H9 (cell line): ENCODE measurements at regions not wholly inside any gene's neighbourhood (a gene's known extent, or its start where the extent isn't known, plus 50 kb on each side); places are given as distances from the start of the nearest gene placed in this dataset.

ENCODE experiments used
- DNase-seq: peaks from one replicate; pipeline ENCODE4 v3.0.0-alpha.2; 2017
- H2AFZ ChIP-seq: one replicate; pipeline ENCODE4 v1.6.1; 2013; ENCODE audit warnings: mild to moderate bottlenecking, low read length, control low read depth, moderate library complexity
- H2AK5ac ChIP-seq: 2 replicates; pipeline ENCODE4 v1.6.1; 2013; ENCODE audit warnings: low read length, control low read depth, mixed read lengths; ENCODE audit not compliant: insufficient read length
- H2BK120ac ChIP-seq: one replicate; pipeline ENCODE4 v1.6.1; 2013; ENCODE audit warnings: low read depth, mild to moderate bottlenecking, low read length, control low read depth, inconsistent platforms; ENCODE audit not compliant: poor library complexity, severe bottlenecking
- H2BK12ac ChIP-seq: 2 replicates; pipeline ENCODE4 v1.6.1; 2013; ENCODE audit warnings: low read length, control low read depth, mixed read lengths, low read depth; ENCODE audit not compliant: insufficient read length
- H2BK15ac ChIP-seq: 2 replicates; pipeline ENCODE4 v1.6.1; 2013; ENCODE audit warnings: low read depth, low read length, control low read depth
- H2BK20ac ChIP-seq: one replicate; pipeline ENCODE4 v1.6.1; 2013; ENCODE audit warnings: low read depth, mild to moderate bottlenecking, low read length, control low read depth, inconsistent platforms; ENCODE audit not compliant: poor library complexity, severe bottlenecking
- H2BK5ac ChIP-seq: 2 replicates; pipeline ENCODE4 v1.6.1; 2013; ENCODE audit warnings: low read length, control low read depth, mixed read lengths; ENCODE audit not compliant: insufficient read length
- H3K14ac ChIP-seq: 2 replicates; pipeline ENCODE4 v1.6.1; 2013; ENCODE audit warnings: low read length, control low read depth; ENCODE audit not compliant: insufficient read depth
- H3K18ac ChIP-seq: 2 replicates; pipeline ENCODE4 v1.6.1; 2013; ENCODE audit warnings: low read depth, mild to moderate bottlenecking, mixed read lengths, low read length, control low read depth; ENCODE audit not compliant: insufficient read length
- H3K23ac ChIP-seq: 2 replicates; pipeline ENCODE4 v1.6.1; 2013; ENCODE audit warnings: low read length, control low read depth, mixed read lengths, low read depth; ENCODE audit not compliant: insufficient read length
- H3K23me2 ChIP-seq: 2 replicates; pipeline ENCODE4 v1.6.1; 2013; ENCODE audit warnings: low read depth, mild to moderate bottlenecking, mixed read lengths, low read length, control low read depth; ENCODE audit not compliant: insufficient read length, poor library complexity, severe bottlenecking
- H3K27ac ChIP-seq: 2 replicates; pipeline ENCODE4 v1.5.1; 2013; ENCODE audit warnings: low read length, control low read depth, mixed read lengths, low read depth; ENCODE audit not compliant: insufficient read length
- H3K27me3 ChIP-seq: 2 replicates; pipeline ENCODE4 v1.6.1; 2013; ENCODE audit warnings: low read length, control low read depth, inconsistent platforms; ENCODE audit not compliant: insufficient read depth
- H3K4ac ChIP-seq: 2 replicates; pipeline ENCODE4 v1.6.1; 2013; ENCODE audit warnings: low read depth, mild to moderate bottlenecking, control low read depth, inconsistent platforms, low read length, moderate library complexity
- H3K4me1 ChIP-seq: 2 replicates; pipeline ENCODE4 v1.6.1; 2013; ENCODE audit warnings: low read length, control low read depth, inconsistent platforms; ENCODE audit not compliant: insufficient read depth
- H3K4me2 ChIP-seq: 2 replicates; pipeline ENCODE4 v1.6.1; 2013; ENCODE audit warnings: low read length, control low read depth, mixed read lengths; ENCODE audit not compliant: insufficient read length, insufficient read depth
- H3K56ac ChIP-seq: 2 replicates; pipeline ENCODE4 v1.6.1; 2013; ENCODE audit warnings: low read depth, mild to moderate bottlenecking, mixed read lengths, low read length, control low read depth; ENCODE audit not compliant: insufficient read length
- H3K79me1 ChIP-seq: 2 replicates; pipeline ENCODE4 v1.6.1; 2013; ENCODE audit warnings: low read depth, mild to moderate bottlenecking, moderate library complexity, low read length, control low read depth, inconsistent platforms; ENCODE audit not compliant: insufficient read depth, poor library complexity, severe bottlenecking
- H3K79me2 ChIP-seq: 2 replicates; pipeline ENCODE4 v1.6.1; 2013; ENCODE audit warnings: low read length, control low read depth, inconsistent platforms; ENCODE audit not compliant: insufficient read depth
- H3K9ac ChIP-seq: 2 replicates; pipeline ENCODE4 v1.6.1; 2013; ENCODE audit warnings: low read length, control low read depth, mixed read lengths; ENCODE audit not compliant: insufficient read length; ENCODE audit errors: extremely low read depth
- H3K9me3 ChIP-seq: one replicate; pipeline ENCODE4 v1.6.1; 2013; ENCODE audit warnings: low read depth, low read length, inconsistent platforms; ENCODE audit not compliant: control insufficient read depth
- H3T11ph ChIP-seq: one replicate; pipeline ENCODE4 v1.6.1; 2013; ENCODE audit warnings: mild to moderate bottlenecking, low read length, control low read depth, inconsistent platforms
- H4K20me1 ChIP-seq: one replicate; pipeline ENCODE4 v1.6.1; 2013; ENCODE audit not compliant: control insufficient read depth, insufficient read length, insufficient read depth
- H4K5ac ChIP-seq: 2 replicates; pipeline ENCODE4 v1.6.1; 2013; ENCODE audit warnings: low read depth, mild to moderate bottlenecking, mixed read lengths, low read length, control low read depth; ENCODE audit not compliant: insufficient read length
- H4K8ac ChIP-seq: replicated peaks from 2 replicates; pipeline ENCODE4 v1.6.1; 2013; ENCODE audit warnings: low read length, control low read depth, mixed read lengths, low read depth; ENCODE audit not compliant: insufficient read length
- H4K91ac ChIP-seq: 2 replicates; pipeline ENCODE4 v1.6.1; 2013; ENCODE audit warnings: low read depth, mild to moderate bottlenecking, moderate library complexity, mixed read lengths, low read length, control low read depth; ENCODE audit not compliant: insufficient read length
- H3K27ac Mint-ChIP-seq, 3 experiments: 2 replicates in 2 of 3; 3 replicates in 1 of 3; pipeline ENCODE4 v1.8.0; 2020 to 2021; ENCODE audit warnings: mixed read lengths in 3 of 3, mild to moderate bottlenecking in 1 of 3, moderate library complexity in 1 of 3
- H3K27me3 Mint-ChIP-seq: 2 replicates; pipeline ENCODE4 v1.8.0; 2021; ENCODE audit warnings: low read depth, mild to moderate bottlenecking, moderate library complexity, mixed read lengths
- H3K36me3 Mint-ChIP-seq, 3 experiments: 2 replicates in 2 of 3; 3 replicates in 1 of 3; pipeline ENCODE4 v1.8.0; 2020 to 2021; ENCODE audit warnings: low read depth in 3 of 3, mixed read lengths in 3 of 3; ENCODE audit not compliant: insufficient read depth in 1 of 3
- H3K4me1 Mint-ChIP-seq, 2 experiments: 2 replicates each; pipeline ENCODE4 v1.8.0; 2020; ENCODE audit warnings: mixed read lengths in 2 of 2
- H3K4me3 Mint-ChIP-seq, 2 experiments: 2 replicates in 1 of 2; 3 replicates in 1 of 2; pipeline ENCODE4 v1.8.0; 2020 to 2021; ENCODE audit warnings: mild to moderate bottlenecking in 2 of 2, mixed read lengths in 2 of 2, moderate library complexity in 1 of 2
- H3K9me3 Mint-ChIP-seq, 2 experiments: 2 replicates in 1 of 2; 3 replicates in 1 of 2; pipeline ENCODE4 v1.8.0; 2020; ENCODE audit warnings: mild to moderate bottlenecking in 2 of 2, mixed read lengths in 2 of 2, moderate library complexity in 1 of 2
- WGBS: extraction: QIAGEN DNeasy Blood & Tissue Kit; methylation state at CpG from one replicate; pipeline ENCODE4 v1.1.7; 2013; ENCODE audit warnings: missing lambda C conversion rate, low lambda C conversion rate, mixed read lengths; ENCODE audit not compliant: insufficient read length; ENCODE audit errors: extremely low coverage; 5-methylcytosine and 5-hydroxymethylcytosine counted together
- TF ChIP-seq, protein P1 (sequence below): fragments of 200-600 bp; sonication (generic); conservative IDR thresholded peaks from 3 replicates; pipeline ENCODE4 v1.8.0; 2021; ENCODE audit warnings: antibody characterized with exemption, mild to moderate bottlenecking

DNA sequence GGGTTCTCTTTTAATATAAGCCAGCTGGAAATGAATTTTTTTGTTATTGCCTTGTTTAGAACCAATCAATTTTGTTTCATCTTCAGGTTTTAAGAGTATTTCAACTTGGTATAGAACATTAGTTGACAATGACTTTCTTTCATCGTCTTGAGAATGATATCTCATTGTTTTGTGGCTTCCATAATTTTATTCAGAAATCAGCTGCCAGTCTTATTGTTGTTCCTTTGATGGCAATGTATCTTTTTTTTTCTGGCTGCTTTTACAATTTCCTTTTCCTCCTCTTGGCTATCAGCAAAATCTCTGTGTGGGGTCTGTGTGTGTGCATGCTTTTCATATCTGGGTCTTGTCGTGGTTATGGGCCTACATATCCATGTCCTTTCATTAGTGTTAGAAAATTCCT, 1536.4 kb upstream of the TENM3 start:
- WGBS, result no CpG with 5 or more reads among the region's 2 CpGs
- no peaks in the 10 kb centered on the region for H4K20me1 ChIP-seq
- no peak overlapping the region for H3K18ac ChIP-seq
- no peak overlapping the region for H2AFZ ChIP-seq
- no peaks in the 10 kb centered on the region for H3K79me1 ChIP-seq
- peaks cover 15 to 20% of the 10 kb centered on the region in 2 experiments for H3K9me3 Mint-ChIP-seq
- H2BK12ac ChIP-seq, result no peak overlapping the region
- H3K79me2 ChIP-seq, result no peaks in the 10 kb centered on the region
- no peak overlapping the region for H3K4me2 ChIP-seq
- H3K27me3 ChIP-seq, result no peaks in the 10 kb centered on the region
- H4K5ac ChIP-seq, result no peak overlapping the region
- peaks cover 0 to 3% of the 10 kb centered on the region in 2 experiments; a peak in 2 of 4 replicates for H3K4me1 Mint-ChIP-seq
- H3T11ph ChIP-seq, result no peak overlapping the region
- peaks cover 8 to 27% (median 10%) of the 10 kb centered on the region in 3 experiments for H3K36me3 Mint-ChIP-seq
- no peaks in the 10 kb centered on the region for H3K23me2 ChIP-seq
- no peak overlapping the region for H4K91ac ChIP-seq
- TF ChIP-seq, protein P1, sequence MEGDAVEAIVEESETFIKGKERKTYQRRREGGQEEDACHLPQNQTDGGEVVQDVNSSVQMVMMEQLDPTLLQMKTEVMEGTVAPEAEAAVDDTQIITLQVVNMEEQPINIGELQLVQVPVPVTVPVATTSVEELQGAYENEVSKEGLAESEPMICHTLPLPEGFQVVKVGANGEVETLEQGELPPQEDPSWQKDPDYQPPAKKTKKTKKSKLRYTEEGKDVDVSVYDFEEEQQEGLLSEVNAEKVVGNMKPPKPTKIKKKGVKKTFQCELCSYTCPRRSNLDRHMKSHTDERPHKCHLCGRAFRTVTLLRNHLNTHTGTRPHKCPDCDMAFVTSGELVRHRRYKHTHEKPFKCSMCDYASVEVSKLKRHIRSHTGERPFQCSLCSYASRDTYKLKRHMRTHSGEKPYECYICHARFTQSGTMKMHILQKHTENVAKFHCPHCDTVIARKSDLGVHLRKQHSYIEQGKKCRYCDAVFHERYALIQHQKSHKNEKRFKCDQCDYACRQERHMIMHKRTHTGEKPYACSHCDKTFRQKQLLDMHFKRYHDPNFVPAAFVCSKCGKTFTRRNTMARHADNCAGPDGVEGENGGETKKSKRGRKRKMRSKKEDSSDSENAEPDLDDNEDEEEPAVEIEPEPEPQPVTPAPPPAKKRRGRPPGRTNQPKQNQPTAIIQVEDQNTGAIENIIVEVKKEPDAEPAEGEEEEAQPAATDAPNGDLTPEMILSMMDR, result no peak
- H2BK5ac ChIP-seq, result no peak overlapping the region
- no peak overlapping the region for H2BK15ac ChIP-seq
- no peak overlapping the region for H2BK120ac ChIP-seq
- no peak overlapping the region for H3K56ac ChIP-seq
- H3K9ac ChIP-seq, result no peak overlapping the region
- H3K23ac ChIP-seq, result no peak overlapping the region
- H3K27me3 Mint-ChIP-seq, result no peaks in the 10 kb centered on the region
- H3K4ac ChIP-seq, result no peak overlapping the region
- H3K14ac ChIP-seq, result no peak overlapping the region
- no peak overlapping the region for H3K27ac Mint-ChIP-seq
- no peak overlapping the region for H3K4me3 Mint-ChIP-seq
- no peak overlapping the region for H2AK5ac ChIP-seq
- no peak for DNase-seq
- H3K4me1 ChIP-seq, result no peaks in the 10 kb centered on the region
- H4K8ac ChIP-seq, result no peak overlapping the region
- H3K27ac ChIP-seq, result no peak overlapping the region
- H2BK20ac ChIP-seq, result no peak overlapping the region
- H3K9me3 ChIP-seq, result no peaks in the 10 kb centered on the region
